HEK293 (cell line): ENCODE measurements at regions not wholly inside any gene's neighbourhood (a gene's known extent, or its start where the extent isn't known, plus 50 kb on each side); places are given as distances from the start of the nearest gene placed in this dataset.

ENCODE experiments used
- CTCF ChIA-PET: fragments of 350-600 bp; formaldehyde crosslinking; extraction: SDS; loops from one replicate; lab custom pipeline; 2021; ENCODE audit warnings: antibody characterized with exemption; lab: Yijun Ruan, JAX
- POLR2A ChIA-PET: fragments of 300-600 bp; formaldehyde crosslinking; extraction: SDS; loops from one replicate; lab custom pipeline; 2020; ENCODE audit warnings: antibody characterized with exemption, inconsistent platforms; lab: Yijun Ruan, JAX
- H3K27ac ChIP-seq: fragments of 200-500 bp; sonication (Bioruptor generic); 2 replicates; pipeline ENCODE4 v1.5.1; 2014; ENCODE audit warnings: low read depth, low read length, control low read depth, inconsistent platforms; ENCODE audit errors: extremely low read depth
- H3K36me3 ChIP-seq, 2 experiments: fragments of 200-500 bp in 1 of 2; sonication (Bioruptor generic) in 1 of 2; 1 replicate in 1 of 2; 2 replicates in 1 of 2; pipeline ENCODE4 v1.5.1; 2014 to 2017; ENCODE audit warnings: inconsistent platforms in 2 of 2, low read length in 2 of 2; ENCODE audit not compliant: control insufficient read depth in 2 of 2, insufficient read depth in 1 of 2
- H3K4me1 ChIP-seq: fragments of 200-500 bp; sonication (Bioruptor generic); 2 replicates; pipeline ENCODE4 v1.5.1; 2014; ENCODE audit warnings: mild to moderate bottlenecking, low read length, inconsistent platforms; ENCODE audit not compliant: control insufficient read depth, insufficient read depth
- H3K4me3 ChIP-seq: 2 replicates; pipeline ENCODE4 v1.5.1; 2011; ENCODE audit warnings: low read depth, mild to moderate bottlenecking, control low read depth, low read length, moderate library complexity
- H3K9me3 ChIP-seq: fragments of 200-500 bp; sonication (Bioruptor generic); 2 replicates; pipeline ENCODE4 v1.5.1; 2014; ENCODE audit warnings: low read depth, low read length, inconsistent platforms; ENCODE audit not compliant: control insufficient read depth, insufficient read depth
- AEBP2 ChIP-seq: fragments of 450-650 bp; formaldehyde crosslinking; IDR thresholded peaks from 2 replicates; pipeline ENCODE4 v1.5.1; 2016; ENCODE audit warnings: missing biosample characterization, missing genetic modification characterization, borderline replicate concordance
- BCL11B ChIP-seq: fragments of 450-650 bp; formaldehyde crosslinking; IDR thresholded peaks from 2 replicates; pipeline ENCODE4 v1.5.1; 2016; ENCODE audit warnings: low read depth, missing biosample characterization, missing genetic modification characterization
- CTCF ChIP-seq: fragments of 450-650 bp; formaldehyde crosslinking; IDR thresholded peaks from 2 replicates; pipeline ENCODE4 v1.5.1; 2016; ENCODE audit warnings: missing biosample characterization, missing genetic modification characterization
- HOXA7 ChIP-seq: sonication (generic); formaldehyde crosslinking; IDR thresholded peaks from 2 replicates; pipeline ENCODE4 v1.8.1; 2022; ENCODE audit warnings: missing genetic modification reagents, borderline replicate concordance
- HOXC10 ChIP-seq: sonication (generic); formaldehyde crosslinking; IDR thresholded peaks from 2 replicates; pipeline ENCODE4 v1.8.1; 2023; ENCODE audit warnings: mild to moderate bottlenecking, missing genetic modification reagents
- KLF9 ChIP-seq: fragments of 450-650 bp; formaldehyde crosslinking; IDR thresholded peaks from 2 replicates; pipeline ENCODE4 v1.5.1; 2016; ENCODE audit warnings: missing biosample characterization, missing genetic modification characterization, low read depth
- RBAK ChIP-seq: fragments of 450-650 bp; formaldehyde crosslinking; IDR thresholded peaks from 2 replicates; pipeline ENCODE4 v1.5.1; 2016; ENCODE audit warnings: missing biosample characterization, missing genetic modification characterization
- SETDB1 ChIP-seq: IDR thresholded peaks from one replicate; pipeline ENCODE4 v1.6.1; 2017; ENCODE audit warnings: mild to moderate bottlenecking, low read length, moderate library complexity, mixed read lengths; ENCODE audit not compliant: insufficient read length
- TRIM28 ChIP-seq: IDR thresholded peaks from 2 replicates; pipeline ENCODE4 v1.6.1; 2011; ENCODE audit warnings: low read length, control low read depth, borderline replicate concordance
- TSHZ1 ChIP-seq: fragments of 450-650 bp; formaldehyde crosslinking; IDR thresholded peaks from 2 replicates; pipeline ENCODE4 v1.5.1; 2016; ENCODE audit warnings: missing biosample characterization, missing genetic modification characterization, borderline replicate concordance
- ZBTB17 ChIP-seq: fragments of 450-650 bp; formaldehyde crosslinking; IDR thresholded peaks from 2 replicates; pipeline ENCODE4 v1.5.1; 2016; ENCODE audit warnings: missing biosample characterization, missing genetic modification characterization
- ZBTB8A ChIP-seq: fragments of 450-650 bp; formaldehyde crosslinking; IDR thresholded peaks from 2 replicates; pipeline ENCODE4 v1.5.1; 2016; ENCODE audit warnings: missing biosample characterization, missing genetic modification characterization
- ZFP37 ChIP-seq: fragments of 450-650 bp; formaldehyde crosslinking; IDR thresholded peaks from 2 replicates; pipeline ENCODE4 v1.5.1; 2016; ENCODE audit warnings: missing biosample characterization, missing genetic modification characterization
- ZIC2 ChIP-seq: fragments of 450-650 bp; formaldehyde crosslinking; IDR thresholded peaks from 2 replicates; pipeline ENCODE4 v1.5.1; 2016; ENCODE audit warnings: missing biosample characterization, missing genetic modification characterization
- ZNF10 ChIP-seq: fragments of 450-650 bp; formaldehyde crosslinking; IDR thresholded peaks from 2 replicates; pipeline ENCODE4 v1.5.1; 2017; ENCODE audit warnings: missing biosample characterization, missing genetic modification characterization
- ZNF2 ChIP-seq: fragments of 450-650 bp; formaldehyde crosslinking; IDR thresholded peaks from 2 replicates; pipeline ENCODE4 v1.5.1; 2016; ENCODE audit warnings: missing biosample characterization, missing genetic modification characterization
- ZNF335 ChIP-seq: fragments of 450-650 bp; formaldehyde crosslinking; conservative IDR thresholded peaks from 2 replicates; pipeline ENCODE4 v1.5.1; 2016; ENCODE audit warnings: missing biosample characterization, missing genetic modification characterization
- ZNF48 ChIP-seq: fragments of 450-650 bp; formaldehyde crosslinking; IDR thresholded peaks from 2 replicates; pipeline ENCODE4 v1.5.1; 2016; ENCODE audit warnings: missing biosample characterization, missing genetic modification characterization
- ZNF549 ChIP-seq: fragments of 450-650 bp; IDR thresholded peaks from 2 replicates; pipeline ENCODE4 v1.5.1; 2018; ENCODE audit warnings: missing biosample characterization, missing genetic modification characterization, mild to moderate bottlenecking, inconsistent platforms, moderate library complexity
- ZNF561 ChIP-seq: fragments of 450-650 bp; IDR thresholded peaks from 2 replicates; pipeline ENCODE4 v1.5.1; 2018; ENCODE audit warnings: missing biosample characterization, missing genetic modification characterization, borderline replicate concordance
- ZNF600 ChIP-seq: fragments of 450-650 bp; formaldehyde crosslinking; IDR thresholded peaks from 2 replicates; pipeline ENCODE4 v1.5.1; 2016; ENCODE audit warnings: missing biosample characterization, missing genetic modification characterization
- ZNF654 ChIP-seq: fragments of 450-650 bp; formaldehyde crosslinking; IDR thresholded peaks from 2 replicates; pipeline ENCODE4 v1.5.1; 2016; ENCODE audit warnings: low read depth, missing biosample characterization, missing genetic modification characterization
- ZNF660 ChIP-seq: fragments of 450-650 bp; IDR thresholded peaks from 2 replicates; pipeline ENCODE4 v1.5.1; 2018; ENCODE audit warnings: missing biosample characterization, mild to moderate bottlenecking, missing genetic modification characterization
- ZNF785 ChIP-seq: fragments of 450-650 bp; formaldehyde crosslinking; IDR thresholded peaks from 2 replicates; pipeline ENCODE4 v1.5.1; 2016; ENCODE audit warnings: missing biosample characterization, missing genetic modification characterization
- ZSCAN30 ChIP-seq: fragments of 450-650 bp; IDR thresholded peaks from 2 replicates; pipeline ENCODE4 v1.5.1; 2018; ENCODE audit warnings: missing biosample characterization, mild to moderate bottlenecking, missing genetic modification characterization, moderate library complexity

- TF ChIP-seq HOXC10 (CRISPR knock-in tag) (no peak), ZNF785 (tag by site-specific recombination) (no peak), SETDB1 (no peak), ZNF600 (tag by site-specific recombination) (no peak), BCL11B (no peak), RBAK (tag by site-specific recombination) (no peak), ZNF549 (tag by site-specific recombination) (no peak), AEBP2 (tag by site-specific recombination) (no peak), ZBTB8A (tag by site-specific recombination) (no peak), ZNF48 (tag by site-specific recombination) (no peak)
These were observed 194.2 kb upstream of the FMN2 start (continued) for GRCh38 chr1:239897458-239897857.

- ChIA-PET CTCF (interaction anchor here (0.5 to 1.8 kb wide), 55 partner anchors 8 to 1044 kb away, joined by 3 to 12 read pairs (median 4); no protein-coding TSS in a partner anchor), POLR2A (no interaction called here)
- Histone ChIP-seq H3K9me3 (no peaks in the 10 kb centered on the region), H3K4me3 (no peak overlapping the region), H3K4me1 (peaks cover 6% of the 10 kb centered on the region), H3K36me3 (peaks cover 0 to 4% of the 10 kb centered on the region in 2 experiments; a peak in 1 of 3 replicates), H3K27ac (no peak overlapping the region)
- peak; percentile 85; the same call in 1 of the 2 replicates for TF ChIP-seq ZNF10 (tag by site-specific recombination)
- peak; percentile 94 for TF ChIP-seq CTCF
- TF ChIP-seq ZNF335 (tag by site-specific recombination) = peak; percentile 24; the same call in 1 of the 2 replicates
- no peak for TF ChIP-seq HOXA7 (CRISPR knock-in tag)
- peak; percentile 53; the same call in 1 of the 2 replicates for TF ChIP-seq ZNF2 (tag by site-specific recombination)
- no peak for TF ChIP-seq KLF9 (tag by site-specific recombination)
- peak; percentile 52; the same call in 1 of the 2 replicates for TF ChIP-seq TRIM28
- TF ChIP-seq ZBTB17 (tag by site-specific recombination) = peak; percentile 60
- no peak for TF ChIP-seq ZNF561 (tag by site-specific recombination)
- TF ChIP-seq ZIC2 (tag by site-specific recombination) = 0 out of 2 replicates have a peak, but pooled peaks have one; percentile 17
- peak; percentile 64; the same call in 1 of the 2 replicates for TF ChIP-seq ZSCAN30 (tag by site-specific recombination)
- peak; percentile 69 for TF ChIP-seq ZNF660 (tag by site-specific recombination)
- TF ChIP-seq ZNF654 (tag by site-specific recombination) = peak; percentile 96
- TF ChIP-seq TSHZ1 (tag by site-specific recombination) = no peak
- 0 out of 2 replicates have a peak, but pooled peaks have one; percentile 62 for TF ChIP-seq ZFP37 (tag by site-specific recombination)
These were observed 193.5 kb upstream of the FMN2 start for GRCh38 chr1:239898062-239898730.
